ENCODE measurements at regions not wholly inside any gene's neighbourhood (a gene's known extent, or its start where the extent isn't known, plus 50 kb on each side); places are given as distances from the start of the nearest gene placed in this dataset.

DNA sequence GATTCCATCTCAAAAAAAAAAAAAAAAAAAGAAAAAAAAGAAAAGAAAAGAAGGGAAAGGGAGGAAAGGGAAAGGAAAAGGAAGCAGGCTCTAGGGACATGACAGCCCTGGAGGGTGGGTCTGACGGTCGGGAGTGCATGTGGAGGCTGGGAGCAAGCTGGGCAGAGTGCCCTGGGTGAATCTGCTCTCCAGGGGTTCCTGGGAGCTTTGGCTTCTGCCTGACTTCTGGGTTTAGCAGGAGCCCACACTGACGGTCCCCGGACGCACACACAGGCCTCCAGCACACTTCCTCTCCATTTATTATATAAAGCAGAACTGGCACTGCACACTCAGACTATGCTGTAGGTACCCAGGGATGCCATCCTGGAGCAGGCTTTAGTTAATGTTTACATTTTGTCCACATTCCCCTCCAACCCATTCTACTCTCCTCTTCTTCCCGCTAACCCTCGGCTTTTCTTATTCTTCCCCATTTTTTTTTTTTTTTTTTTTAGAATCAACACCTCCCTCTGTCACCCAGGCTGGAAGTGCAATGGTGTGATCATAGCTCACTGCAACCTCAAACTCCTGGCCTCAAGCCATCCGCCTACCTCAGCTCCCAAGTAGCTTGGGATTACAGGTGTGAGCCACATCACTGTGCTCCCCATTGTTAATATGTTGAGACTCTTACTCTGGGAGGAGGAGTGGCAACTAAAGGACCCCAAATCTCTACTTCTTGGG, 151.1 kb upstream of the SLC1A4 start:
- no peak for TF ChIP-seq POLR2A (IDR thresholded peaks at IDR 0.05)
- TF ChIP-seq, protein P1, sequence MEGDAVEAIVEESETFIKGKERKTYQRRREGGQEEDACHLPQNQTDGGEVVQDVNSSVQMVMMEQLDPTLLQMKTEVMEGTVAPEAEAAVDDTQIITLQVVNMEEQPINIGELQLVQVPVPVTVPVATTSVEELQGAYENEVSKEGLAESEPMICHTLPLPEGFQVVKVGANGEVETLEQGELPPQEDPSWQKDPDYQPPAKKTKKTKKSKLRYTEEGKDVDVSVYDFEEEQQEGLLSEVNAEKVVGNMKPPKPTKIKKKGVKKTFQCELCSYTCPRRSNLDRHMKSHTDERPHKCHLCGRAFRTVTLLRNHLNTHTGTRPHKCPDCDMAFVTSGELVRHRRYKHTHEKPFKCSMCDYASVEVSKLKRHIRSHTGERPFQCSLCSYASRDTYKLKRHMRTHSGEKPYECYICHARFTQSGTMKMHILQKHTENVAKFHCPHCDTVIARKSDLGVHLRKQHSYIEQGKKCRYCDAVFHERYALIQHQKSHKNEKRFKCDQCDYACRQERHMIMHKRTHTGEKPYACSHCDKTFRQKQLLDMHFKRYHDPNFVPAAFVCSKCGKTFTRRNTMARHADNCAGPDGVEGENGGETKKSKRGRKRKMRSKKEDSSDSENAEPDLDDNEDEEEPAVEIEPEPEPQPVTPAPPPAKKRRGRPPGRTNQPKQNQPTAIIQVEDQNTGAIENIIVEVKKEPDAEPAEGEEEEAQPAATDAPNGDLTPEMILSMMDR (IDR thresholded peaks at IDR 0.05) = no peak
